HL-60 (cell line): ENCODE measurements at regions not wholly inside any gene's neighbourhood (a gene's known extent, or its start where the extent isn't known, plus 50 kb on each side); places are given as distances from the start of the nearest gene placed in this dataset.

Experiments used
- DNase-seq, 2 experiments: peaks; one replicate each; pipeline ENCODE4 v3.0.0-alpha.2; 2010 to 2020; ENCODE audit warnings: low read depth in 1 of 2, low spot score in 1 of 2
- H3K27ac ChIP-seq: fragments of 250-450 bp; sonication (Bioruptor Pico); replicated peaks from 2 replicates; pipeline ENCODE4 v1.5.1; 2020; ENCODE audit warnings: mild to moderate bottlenecking, moderate library complexity
- H3K27me3 ChIP-seq: fragments of 250-450 bp; sonication (Bioruptor Pico); 2 replicates; pipeline ENCODE4 v1.5.1; 2021; ENCODE audit warnings: mild to moderate bottlenecking, moderate library complexity; ENCODE audit not compliant: insufficient read depth, poor library complexity, severe bottlenecking
- H3K4me3 ChIP-seq: replicated peaks from 2 replicates; pipeline ENCODE4 v1.5.1; 2011; ENCODE audit warnings: mild to moderate bottlenecking, control low read depth, low read length; ENCODE audit not compliant: insufficient read depth
- CTCF ChIP-seq: IDR thresholded peaks from one replicate; pipeline ENCODE4 v1.5.1; 2011; ENCODE audit warnings: low read length, control low read depth, inconsistent platforms; ENCODE audit not compliant: insufficient read depth
- GABPA ChIP-seq: IDR thresholded peaks from 2 replicates; pipeline ENCODE4 v1.6.1; 2012; ENCODE audit warnings: low read depth
- POLR2AphosphoS5 ChIP-seq: IDR thresholded peaks from 2 replicates; pipeline ENCODE4 v1.6.1; 2012; ENCODE audit warnings: low read depth
- REST ChIP-seq: IDR thresholded peaks from 2 replicates; pipeline ENCODE4 v1.6.1; 2012; ENCODE audit warnings: low read depth; ENCODE audit not compliant: insufficient replicate concordance
- SPI1 ChIP-seq: IDR thresholded peaks from 2 replicates; pipeline ENCODE4 v1.6.1; 2012; ENCODE audit warnings: low read depth, mild to moderate bottlenecking, borderline replicate concordance

DNA sequence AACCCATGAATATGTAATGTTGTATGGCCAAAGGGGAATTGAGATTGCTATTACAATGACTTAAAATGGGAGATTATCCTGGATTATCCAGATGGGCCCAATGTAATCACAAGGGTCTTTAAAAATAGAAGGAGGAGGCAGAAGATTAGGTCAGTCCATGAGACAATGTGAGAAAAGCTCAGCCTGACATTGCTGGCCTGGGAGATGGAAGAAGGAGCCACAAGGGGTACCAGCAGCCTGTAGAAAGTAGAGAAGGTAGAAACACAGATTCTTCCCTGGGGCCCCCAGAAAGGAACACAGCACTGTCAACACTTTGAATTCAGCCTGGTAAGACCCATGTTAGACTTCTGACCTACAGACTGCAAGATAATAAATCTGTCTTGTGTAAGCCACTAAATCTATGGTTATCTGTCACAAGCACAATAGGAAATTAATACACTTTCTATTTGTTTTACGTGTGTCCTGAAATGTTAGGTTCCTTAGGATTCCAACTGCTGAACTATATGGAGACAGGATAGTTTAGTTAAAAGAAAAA, 132.9 kb upstream of the SERP2 start:
- no peak for TF ChIP-seq GABPA
- no peak overlapping the region for H3K27ac ChIP-seq
- no peak for DNase-seq
- peaks cover 2% of the 10 kb centered on the region for H3K27me3 ChIP-seq
- H3K4me3 ChIP-seq = no peak overlapping the region

DNA sequence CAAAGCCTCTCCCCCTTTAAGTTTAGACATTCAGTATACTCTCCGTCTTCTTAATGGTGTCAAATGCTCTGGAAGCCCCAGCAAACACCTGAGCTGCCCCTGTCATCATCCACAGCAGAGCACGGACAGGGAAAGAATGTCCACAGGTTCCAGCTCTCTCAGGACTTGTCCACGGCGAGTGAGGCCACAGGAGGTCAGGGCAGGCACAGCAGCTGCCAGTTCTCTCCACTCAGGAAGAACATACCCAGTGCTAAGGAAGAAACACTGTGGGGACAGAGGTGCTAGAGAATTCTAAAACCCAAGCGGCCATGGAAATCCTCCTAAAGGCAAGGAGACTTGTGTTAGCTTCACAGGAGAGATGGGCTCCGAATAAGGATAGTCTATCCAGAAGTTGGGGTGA, 132.0 kb upstream of the SERP2 start:
- no peak overlapping the region for H3K27ac ChIP-seq
- TF ChIP-seq SPI1 (no peak), POLR2AphosphoS5 (no peak)
- no peak for DNase-seq
- no peak overlapping the region for H3K4me3 ChIP-seq
- peaks cover 2% of the 10 kb centered on the region for H3K27me3 ChIP-seq

DNA sequence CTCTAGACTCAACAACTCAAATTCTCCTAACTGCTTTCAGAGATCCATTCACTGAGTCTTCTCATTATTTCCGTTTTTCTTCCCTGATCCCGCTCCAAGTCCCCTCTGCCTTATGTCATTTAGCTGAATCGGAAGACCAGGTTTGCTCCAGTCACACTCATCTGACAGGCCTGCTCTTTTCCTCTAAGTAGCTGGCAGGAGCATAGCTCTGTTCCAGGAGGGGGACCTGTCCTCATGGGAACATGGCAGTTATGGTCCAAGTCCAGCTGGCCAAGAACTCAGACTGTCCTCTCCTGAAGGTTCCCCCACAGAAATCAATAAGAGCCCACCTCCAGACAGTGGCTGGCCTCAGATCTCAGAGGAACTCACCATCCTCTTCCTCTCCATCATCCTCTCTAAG, 130.9 kb upstream of the SERP2 start:
- H3K27ac ChIP-seq = no peak overlapping the region
- H3K4me3 ChIP-seq = no peak overlapping the region
- H3K27me3 ChIP-seq = peaks cover 2% of the 10 kb centered on the region
- no peak for DNase-seq
- no peak for TF ChIP-seq CTCF
- no peak for TF ChIP-seq GABPA
- no peak for TF ChIP-seq SPI1
- no peak for TF ChIP-seq REST
- no peak for TF ChIP-seq POLR2AphosphoS5

DNA sequence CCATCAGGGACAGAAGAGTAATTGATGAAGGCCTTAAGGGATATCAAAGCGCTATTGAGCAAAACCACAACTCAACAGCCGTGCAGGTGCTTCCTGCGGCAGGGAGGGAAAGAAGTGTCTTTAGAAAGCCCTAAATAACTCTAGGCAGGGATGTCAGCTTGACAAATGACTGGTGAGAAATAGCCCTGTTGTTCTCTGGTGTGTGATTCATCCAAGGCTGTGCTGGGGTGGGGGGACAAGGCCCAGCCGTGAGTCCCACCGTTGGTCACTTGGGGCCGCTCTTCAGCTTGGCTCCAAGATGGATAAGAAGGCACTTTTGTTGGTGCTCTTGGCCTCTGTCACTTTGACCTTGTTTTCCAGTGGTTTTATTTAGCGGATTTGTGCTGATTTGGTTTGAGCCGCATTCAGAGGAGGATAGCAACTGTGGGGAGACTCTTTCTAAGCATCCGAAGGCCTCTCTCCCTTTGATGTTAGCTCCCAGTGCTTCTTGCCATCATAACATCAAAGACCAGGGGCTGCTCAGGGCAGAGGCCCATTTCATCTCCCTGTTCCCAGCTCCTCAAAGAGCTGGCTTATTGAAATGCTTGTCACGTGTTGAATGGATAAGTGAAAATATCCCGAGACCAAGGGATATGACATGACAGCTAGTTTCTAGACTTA, 130.3 kb upstream of the SERP2 start:
- TF ChIP-seq REST (no peak), GABPA (no peak), CTCF (no peak), SPI1 (no peak), POLR2AphosphoS5 (no peak)
- Histone ChIP-seq H3K27me3 (peaks cover 2% of the 10 kb centered on the region), H3K4me3 (no peak overlapping the region), H3K27ac (no peak overlapping the region)
- DNase-seq = peak in 1 of 2 experiments; percentile 20

DNA sequence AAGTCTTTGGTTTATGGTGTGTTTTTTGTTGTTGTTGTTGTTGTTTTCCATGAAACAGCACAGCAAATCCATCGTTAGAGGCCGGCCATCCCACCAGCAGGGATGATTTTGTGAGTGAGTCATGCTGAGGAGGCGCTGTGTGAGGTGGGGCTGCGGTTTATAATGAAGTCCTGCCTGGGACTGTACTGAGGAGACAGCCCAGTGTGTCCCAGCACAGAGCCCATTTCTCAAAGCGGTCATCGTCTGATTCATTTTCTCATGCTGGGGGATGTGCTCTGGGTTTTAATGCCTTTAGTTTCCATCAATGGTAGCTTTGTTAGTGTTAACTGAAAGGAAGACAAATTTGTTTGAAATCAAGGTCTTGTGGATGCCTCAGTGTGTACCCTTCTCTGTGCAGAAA, 129.3 kb upstream of the SERP2 start:
- Histone ChIP-seq H3K4me3 (no peak overlapping the region), H3K27ac (no peak overlapping the region), H3K27me3 (no peaks in the 10 kb centered on the region)
- TF ChIP-seq SPI1 = no peak
- TF ChIP-seq GABPA = no peak
- no peak for TF ChIP-seq CTCF
- no peak for TF ChIP-seq REST
- TF ChIP-seq POLR2AphosphoS5 = no peak
- DNase-seq = no peak
